Kidney (tissue), 13 donors: ENCODE measurements at regions not wholly inside any gene's neighbourhood (a gene's known extent, or its start where the extent isn't known, plus 50 kb on each side); places are given as distances from the start of the nearest gene placed in this dataset.

Source experiments
- DNase-seq, 5 donors: peaks; one replicate each; pipeline ENCODE4 v3.0.0-alpha.2; 2013 to 2020
- FAIRE-seq: peaks from 2 replicates; lab custom pipeline; 2012; peaks lifted over from hg19 to GRCh38; lab: Jason Lieb, UNC
- H3K27ac ChIP-seq, 2 donors: one replicate each; pipeline ENCODE4 v1.7.0; 2013; ENCODE audit warnings: low read depth in 2 of 2, low read length in 2 of 2, inconsistent platforms in 1 of 2
- H3K27me3 ChIP-seq: one replicate; pipeline ENCODE4 v1.7.1; 2013; ENCODE audit warnings: low read length, inconsistent platforms; ENCODE audit not compliant: control insufficient read depth, insufficient read depth
- H3K36me3 ChIP-seq, 3 donors: one replicate each; pipeline versions ENCODE4 v1.7.0 to v1.7.1; 2013; ENCODE audit warnings: low read length in 3 of 3, control low read depth in 1 of 3, inconsistent platforms in 1 of 3; ENCODE audit not compliant: insufficient read depth in 3 of 3, control insufficient read depth in 2 of 3
- H3K4me1 ChIP-seq, 3 donors: one replicate each; pipeline versions ENCODE4 v1.7.0 to v1.7.1; 2013; ENCODE audit warnings: low read length in 3 of 3, inconsistent platforms in 1 of 3, low read depth in 1 of 3; ENCODE audit not compliant: control insufficient read depth in 2 of 3, insufficient read depth in 2 of 3
- H3K4me3 ChIP-seq, 3 donors: one replicate each; pipeline versions ENCODE4 v1.7.0 to v1.8.1; 2013; ENCODE audit warnings: low read length in 3 of 3, control low read depth in 1 of 3, inconsistent platforms in 1 of 3
- H3K9ac ChIP-seq, 3 donors: one replicate each; pipeline versions ENCODE4 v1.7.0 to v1.7.1; 2013; ENCODE audit warnings: low read length in 3 of 3, control low read depth in 1 of 3, inconsistent platforms in 1 of 3
- H3K9me3 ChIP-seq, 3 donors: one replicate each; pipeline versions ENCODE4 v1.7.0 to v1.7.1; 2013; ENCODE audit warnings: low read length in 3 of 3, control low read depth in 1 of 3, inconsistent platforms in 1 of 3; ENCODE audit not compliant: control insufficient read depth in 2 of 3, insufficient read depth in 1 of 3
- intact Hi-C: fragments of 100-400 bp; cut with DNase I; formaldehyde crosslinking; loops from one replicate; pipeline ENCODE4 v1.11.1; 2022
- TF ChIP-seq, protein P1 (sequence below): IDR thresholded peaks from 3 replicates; pipeline ENCODE4 v1.5.1; 2012; ENCODE audit warnings: mild to moderate bottlenecking, moderate library complexity, borderline replicate concordance; ENCODE audit not compliant: insufficient read depth; ENCODE audit errors: extremely low read depth
- donor health status: control.
- donor health status: control.
- donor health status: control.
- donor health status: control.
- donor health status: control.
- donor health status: DM: yes; HTN: yes; CAD: no.
- donor health status: Normal renal cell carcinoma (clear cell type).

DNA sequence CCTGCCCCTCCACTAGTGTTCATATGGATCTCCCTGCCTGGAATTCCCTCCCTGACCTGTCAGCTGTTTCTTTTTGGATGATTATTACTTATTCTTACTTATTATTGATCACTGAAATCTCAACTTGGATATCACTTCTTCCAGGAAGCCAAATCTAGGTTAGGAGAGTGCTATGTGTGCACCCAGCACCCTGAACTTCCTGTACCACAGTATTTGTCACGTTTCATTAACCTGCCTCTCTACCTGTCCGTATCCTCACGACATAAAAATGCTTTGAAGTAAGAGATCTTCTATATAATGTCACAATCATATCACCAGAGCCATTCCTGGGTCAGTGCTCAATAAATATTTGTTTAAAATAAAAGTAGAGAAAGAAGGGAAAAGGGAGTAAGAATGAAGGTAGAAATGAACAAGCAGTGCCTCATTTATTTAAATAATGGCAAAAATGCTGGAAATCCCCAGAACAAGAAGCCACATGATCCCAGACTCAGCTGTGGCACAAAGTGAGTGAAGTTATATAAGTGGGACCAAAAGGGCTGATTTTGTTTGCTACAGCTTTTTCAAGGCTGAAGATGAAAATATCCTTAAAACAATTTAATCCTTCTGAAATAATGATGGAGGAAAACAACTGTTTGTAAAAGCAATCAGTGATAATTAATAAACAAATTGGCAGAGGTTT, 88.0 kb upstream of the MANEA start:
- DNase-seq (no peak), FAIRE-seq (no peak)
- no peaks in the 10 kb centered on the region for H3K36me3 ChIP-seq
- H3K27ac ChIP-seq = no peak overlapping the region
- H3K9ac ChIP-seq = no peak overlapping the region
- no peaks in the 10 kb centered on the region for H3K9me3 ChIP-seq
- TF ChIP-seq, protein P1, sequence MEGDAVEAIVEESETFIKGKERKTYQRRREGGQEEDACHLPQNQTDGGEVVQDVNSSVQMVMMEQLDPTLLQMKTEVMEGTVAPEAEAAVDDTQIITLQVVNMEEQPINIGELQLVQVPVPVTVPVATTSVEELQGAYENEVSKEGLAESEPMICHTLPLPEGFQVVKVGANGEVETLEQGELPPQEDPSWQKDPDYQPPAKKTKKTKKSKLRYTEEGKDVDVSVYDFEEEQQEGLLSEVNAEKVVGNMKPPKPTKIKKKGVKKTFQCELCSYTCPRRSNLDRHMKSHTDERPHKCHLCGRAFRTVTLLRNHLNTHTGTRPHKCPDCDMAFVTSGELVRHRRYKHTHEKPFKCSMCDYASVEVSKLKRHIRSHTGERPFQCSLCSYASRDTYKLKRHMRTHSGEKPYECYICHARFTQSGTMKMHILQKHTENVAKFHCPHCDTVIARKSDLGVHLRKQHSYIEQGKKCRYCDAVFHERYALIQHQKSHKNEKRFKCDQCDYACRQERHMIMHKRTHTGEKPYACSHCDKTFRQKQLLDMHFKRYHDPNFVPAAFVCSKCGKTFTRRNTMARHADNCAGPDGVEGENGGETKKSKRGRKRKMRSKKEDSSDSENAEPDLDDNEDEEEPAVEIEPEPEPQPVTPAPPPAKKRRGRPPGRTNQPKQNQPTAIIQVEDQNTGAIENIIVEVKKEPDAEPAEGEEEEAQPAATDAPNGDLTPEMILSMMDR = no peak
- intact Hi-C loops = no loop called here
- H3K4me1 ChIP-seq = no peaks in the 10 kb centered on the region
- H3K4me3 ChIP-seq = no peak overlapping the region
- H3K27me3 ChIP-seq = no peaks in the 10 kb centered on the region

DNA sequence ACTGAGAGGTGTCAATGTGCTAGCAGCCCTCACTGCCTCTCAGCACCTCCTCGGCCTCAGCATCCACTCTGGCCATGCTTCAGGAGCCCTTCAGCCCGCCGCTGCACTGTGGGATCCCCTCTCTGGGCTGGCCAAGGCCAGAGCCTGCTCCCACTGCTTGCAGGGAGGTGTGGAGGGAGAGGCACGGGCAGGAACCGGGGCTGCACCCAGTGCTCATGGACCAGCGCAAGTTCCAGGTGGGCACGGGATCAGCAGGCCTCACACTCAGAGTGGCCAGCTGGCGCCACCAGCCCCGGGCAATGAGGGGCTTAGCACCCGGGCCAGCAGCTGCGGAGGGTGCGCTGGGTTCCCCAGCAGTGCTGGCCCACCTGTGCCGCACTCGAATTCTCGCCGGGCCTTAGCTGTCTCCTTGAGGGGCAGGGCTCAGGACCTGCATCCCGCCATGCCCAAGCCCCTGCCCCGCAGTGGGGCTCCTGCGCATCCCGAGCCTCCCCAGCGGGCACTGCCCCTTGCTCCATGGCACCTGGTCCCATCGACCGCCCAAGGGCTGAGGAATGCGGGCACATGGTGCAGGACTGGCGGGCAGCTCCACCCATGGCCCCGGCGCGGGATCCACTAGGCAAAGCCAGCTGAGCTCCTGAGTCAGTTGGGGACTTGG, 80.4 kb upstream of the MANEA start:
- H3K9ac ChIP-seq = no peak overlapping the region
- no peaks in the 10 kb centered on the region for H3K9me3 ChIP-seq
- intact Hi-C loops = no loop called here
- FAIRE-seq = no peak
- no peaks in the 10 kb centered on the region for H3K4me1 ChIP-seq
- no peaks in the 10 kb centered on the region for H3K27me3 ChIP-seq
- peak in 1 of 5 donors; percentile 58 for DNase-seq
- no peak overlapping the region for H3K4me3 ChIP-seq
- TF ChIP-seq, protein P1 = no peak
- H3K36me3 ChIP-seq = no peaks in the 10 kb centered on the region
- H3K27ac ChIP-seq = no peak overlapping the region

DNA sequence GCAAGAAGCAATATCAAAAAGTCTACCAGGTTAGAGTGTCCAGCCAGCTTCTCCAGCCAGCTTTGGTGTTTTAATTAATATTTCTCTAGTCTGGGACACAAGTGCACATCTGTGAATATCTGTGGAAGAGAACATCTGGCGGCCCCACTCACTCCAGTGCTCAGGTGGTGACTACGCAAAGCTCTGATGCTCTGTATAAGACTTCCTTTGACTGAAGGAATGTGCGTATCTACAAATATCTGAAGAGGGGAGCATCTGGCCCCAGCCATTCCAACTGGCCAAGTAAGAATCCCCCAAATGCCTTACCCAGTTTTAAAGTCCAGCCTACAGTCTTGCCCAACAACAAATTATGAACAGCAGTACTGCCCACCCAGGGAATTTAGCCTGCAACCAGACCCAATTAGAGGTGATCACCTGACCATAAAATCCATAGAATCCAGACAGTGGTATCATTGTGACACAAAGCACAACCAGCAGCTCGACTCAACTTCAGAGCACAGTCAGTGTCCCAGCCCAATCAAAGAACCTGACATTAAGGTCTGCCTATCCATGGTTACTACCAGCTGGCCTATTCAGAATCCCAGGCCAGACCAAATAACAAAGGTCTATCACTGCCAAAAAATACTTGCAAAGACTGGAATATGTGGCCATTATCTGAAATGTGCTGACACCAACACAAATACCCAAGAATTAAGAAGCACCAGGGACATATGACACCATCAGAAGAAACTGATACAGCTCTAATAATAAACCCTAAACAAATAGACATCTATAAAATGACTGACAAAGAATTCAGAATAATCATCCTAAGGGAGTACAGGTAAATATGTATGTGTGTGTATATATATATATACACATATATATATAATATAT, 76.1 kb upstream of the MANEA start:
- no peaks in the 10 kb centered on the region for H3K4me1 ChIP-seq
- DNase-seq (no peak), FAIRE-seq (no peak)
- no peaks in the 10 kb centered on the region for H3K36me3 ChIP-seq
- no peaks in the 10 kb centered on the region for H3K27me3 ChIP-seq
- TF ChIP-seq, protein P1 = no peak
- no peak overlapping the region for H3K27ac ChIP-seq
- peaks cover 0 to 12% (median 0%) of the 10 kb centered on the region in 3 donors for H3K9me3 ChIP-seq
- H3K9ac ChIP-seq = no peak overlapping the region
- H3K4me3 ChIP-seq = no peak overlapping the region
- intact Hi-C loops = no loop called here
